ACC112 (cell line): ENCODE measurements at regions not wholly inside any gene's neighbourhood (a gene's known extent, or its start where the extent isn't known, plus 50 kb on each side); places are given as distances from the start of the nearest gene placed in this dataset.
A peak's percentile ranks its signal among the peaks of the same experiment; 100 is the strongest.

Experiments used
- H2AFZ ChIP-seq: fragments of 200-600 bp; sonication (generic); one replicate; pipeline ENCODE4 v1.6.0; 2017; ENCODE audit warnings: antibody characterized with exemption, low read length; ENCODE audit not compliant: unreplicated experiment
- H3K27ac ChIP-seq: fragments of 200-600 bp; sonication (generic); 2 replicates; pipeline ENCODE4 v1.5.1; 2014; ENCODE audit warnings: low read depth, mild to moderate bottlenecking, antibody characterized with exemption, low read length, moderate library complexity
- H3K27me3 ChIP-seq: fragments of 200-600 bp; sonication (generic); 2 replicates; pipeline ENCODE4 v1.6.1; 2014; ENCODE audit warnings: mild to moderate bottlenecking, antibody characterized with exemption, low read length, moderate library complexity, mixed read lengths; ENCODE audit not compliant: insufficient read depth
- H3K36me3 ChIP-seq: fragments of 200-600 bp; sonication (generic); 2 replicates; pipeline ENCODE4 v1.6.1; 2016; ENCODE audit warnings: mild to moderate bottlenecking, antibody characterized with exemption, low read length, moderate library complexity, mixed read lengths; ENCODE audit not compliant: insufficient read depth
- H3K4me1 ChIP-seq: fragments of 200-600 bp; sonication (generic); one replicate; pipeline ENCODE4 v1.6.1; 2016; ENCODE audit warnings: low read length, mixed read lengths; ENCODE audit not compliant: insufficient read depth, unreplicated experiment, control insufficient read depth
- H3K4me3 ChIP-seq: fragments of 200-600 bp; sonication (generic); 2 replicates; pipeline ENCODE4 v1.5.1; 2014; ENCODE audit warnings: mild to moderate bottlenecking, low read depth, low read length
- H3K79me2 ChIP-seq: fragments of 200-600 bp; sonication (generic); one replicate; pipeline ENCODE4 v1.6.0; 2016; ENCODE audit warnings: low read length; ENCODE audit not compliant: control insufficient read depth, unreplicated experiment, insufficient read depth

DNA sequence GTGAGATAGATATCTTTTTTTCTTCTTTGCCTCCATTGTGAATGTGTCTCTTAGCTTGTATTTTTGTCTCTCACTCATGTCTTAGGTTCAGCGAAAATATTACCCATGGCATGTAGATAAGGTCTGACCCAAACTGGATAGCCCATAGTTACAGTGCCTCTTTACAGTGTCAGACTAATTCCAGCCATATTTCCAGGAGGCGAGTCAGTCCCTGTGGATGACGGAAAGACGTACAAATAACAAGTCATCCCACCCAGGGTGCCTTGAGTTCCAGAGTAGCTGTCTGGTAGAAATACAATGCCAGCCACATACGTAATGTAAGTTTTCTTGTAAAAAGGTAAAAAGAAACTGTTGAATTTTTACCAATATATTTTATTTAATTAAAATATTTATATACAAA is 157.3 kb downstream of the ZNF281 start:
- Histone ChIP-seq H3K4me1 (no peaks in the 10 kb centered on the region), H2AFZ (no peak overlapping the region), H3K79me2 (no peaks in the 10 kb centered on the region), H3K4me3 (no peak overlapping the region), H3K27me3 (no peaks in the 10 kb centered on the region), H3K27ac (no peak overlapping the region), H3K36me3 (no peaks in the 10 kb centered on the region)

DNA sequence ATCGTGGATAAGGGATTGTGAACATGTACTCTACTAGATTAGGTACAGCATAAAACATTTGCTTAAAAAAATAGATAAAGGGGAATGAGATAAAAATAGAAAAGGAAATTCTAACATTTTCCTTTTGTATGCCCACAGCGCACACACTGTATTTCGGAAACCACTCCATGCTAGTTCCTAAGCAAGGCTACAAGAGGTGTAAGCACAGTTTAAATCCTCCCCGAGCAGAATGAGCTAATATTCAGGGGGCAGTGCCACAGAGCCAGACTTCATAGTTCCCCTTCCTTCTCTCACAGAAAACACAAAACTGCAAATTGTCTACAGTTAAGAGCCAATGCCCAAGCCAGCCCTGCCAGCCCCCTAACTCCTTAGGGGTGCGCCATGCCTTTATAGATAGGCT is 159.4 kb downstream of the ZNF281 start:
- no peak overlapping the region for H3K4me3 ChIP-seq
- H3K27me3 ChIP-seq: no peaks in the 10 kb centered on the region
- H3K4me1 ChIP-seq: peaks cover 2% of the 10 kb centered on the region
- no peaks in the 10 kb centered on the region for H3K79me2 ChIP-seq
- H3K36me3 ChIP-seq: no peaks in the 10 kb centered on the region
- no peak overlapping the region for H3K27ac ChIP-seq
- H2AFZ ChIP-seq: no peak overlapping the region

DNA sequence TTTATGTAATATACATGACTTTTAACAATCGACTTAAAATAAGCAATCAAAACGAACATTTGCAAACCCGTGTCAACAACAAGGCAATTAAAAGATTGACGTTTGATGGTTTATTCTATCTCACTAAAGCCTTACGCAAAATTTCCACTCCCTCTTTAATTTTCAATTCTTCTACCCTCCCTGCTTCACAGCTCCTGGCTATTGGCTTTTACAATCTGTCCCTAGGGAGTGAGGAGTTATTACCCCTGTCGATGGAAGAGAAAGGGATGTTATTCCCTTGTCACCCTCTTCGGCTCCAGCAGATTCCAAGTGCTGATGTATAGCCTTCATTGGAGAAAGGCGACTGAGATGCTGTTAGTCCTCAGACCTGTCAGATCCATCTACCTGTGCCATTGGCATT is 161.3 kb downstream of the ZNF281 start:
- Histone ChIP-seq H3K4me3 (no peak overlapping the region), H3K4me1 (peaks cover 6% of the 10 kb centered on the region), H3K27ac (no peak overlapping the region), H3K36me3 (no peaks in the 10 kb centered on the region), H3K79me2 (no peaks in the 10 kb centered on the region), H2AFZ (no peak overlapping the region), H3K27me3 (no peaks in the 10 kb centered on the region)

GRCh38 chr1:200247518-200247917 is 162.3 kb downstream of the ZNF281 start:
- H3K27me3 ChIP-seq: no peaks in the 10 kb centered on the region
- H3K79me2 ChIP-seq: no peaks in the 10 kb centered on the region
- peaks cover 6% of the 10 kb centered on the region for H3K4me1 ChIP-seq
- no peak overlapping the region for H3K4me3 ChIP-seq
- H3K36me3 ChIP-seq: no peaks in the 10 kb centered on the region
- no peak overlapping the region for H3K27ac ChIP-seq
- H2AFZ ChIP-seq: no peak overlapping the region

GRCh38 chr1:200245473-200245872 is 164.4 kb downstream of the ZNF281 start:
- Histone ChIP-seq H3K4me3 (no peak overlapping the region), H3K27ac (no peak overlapping the region), H2AFZ (peak overlapping the region; percentile 1)

DNA sequence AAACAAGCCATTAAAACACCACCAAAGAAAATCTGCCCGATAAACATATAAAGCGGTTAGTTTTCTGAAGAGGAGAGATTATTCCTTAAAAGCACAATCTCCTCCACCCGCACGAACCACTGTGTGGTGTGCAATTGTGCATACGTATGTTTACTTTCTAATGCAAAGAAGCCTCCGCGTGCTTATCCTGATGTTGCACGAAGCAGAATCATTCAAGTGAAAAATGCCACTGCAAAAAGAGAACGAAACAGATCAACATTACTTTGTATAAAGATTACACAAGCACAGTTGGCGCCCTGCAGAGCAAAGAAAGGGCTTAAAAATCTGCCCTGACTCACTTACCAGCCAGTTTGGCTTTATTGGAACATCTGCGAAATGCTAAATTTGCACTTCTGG is 166.8 kb downstream of the ZNF281 start:
- H2AFZ ChIP-seq: no peak overlapping the region
- H3K4me3 ChIP-seq: no peak overlapping the region
- H3K79me2 ChIP-seq: no peaks in the 10 kb centered on the region
- H3K4me1 ChIP-seq: peaks cover 6% of the 10 kb centered on the region
- no peaks in the 10 kb centered on the region for H3K36me3 ChIP-seq
- H3K27me3 ChIP-seq: no peaks in the 10 kb centered on the region
- no peak overlapping the region for H3K27ac ChIP-seq

More at GRCh38 chr1:200245473-200245872, 164.4 kb downstream of the ZNF281 start:
- no peaks in the 10 kb centered on the region for H3K79me2 ChIP-seq
- H3K36me3 ChIP-seq: no peaks in the 10 kb centered on the region
- no peaks in the 10 kb centered on the region for H3K27me3 ChIP-seq
- peaks cover 6% of the 10 kb centered on the region for H3K4me1 ChIP-seq

DNA sequence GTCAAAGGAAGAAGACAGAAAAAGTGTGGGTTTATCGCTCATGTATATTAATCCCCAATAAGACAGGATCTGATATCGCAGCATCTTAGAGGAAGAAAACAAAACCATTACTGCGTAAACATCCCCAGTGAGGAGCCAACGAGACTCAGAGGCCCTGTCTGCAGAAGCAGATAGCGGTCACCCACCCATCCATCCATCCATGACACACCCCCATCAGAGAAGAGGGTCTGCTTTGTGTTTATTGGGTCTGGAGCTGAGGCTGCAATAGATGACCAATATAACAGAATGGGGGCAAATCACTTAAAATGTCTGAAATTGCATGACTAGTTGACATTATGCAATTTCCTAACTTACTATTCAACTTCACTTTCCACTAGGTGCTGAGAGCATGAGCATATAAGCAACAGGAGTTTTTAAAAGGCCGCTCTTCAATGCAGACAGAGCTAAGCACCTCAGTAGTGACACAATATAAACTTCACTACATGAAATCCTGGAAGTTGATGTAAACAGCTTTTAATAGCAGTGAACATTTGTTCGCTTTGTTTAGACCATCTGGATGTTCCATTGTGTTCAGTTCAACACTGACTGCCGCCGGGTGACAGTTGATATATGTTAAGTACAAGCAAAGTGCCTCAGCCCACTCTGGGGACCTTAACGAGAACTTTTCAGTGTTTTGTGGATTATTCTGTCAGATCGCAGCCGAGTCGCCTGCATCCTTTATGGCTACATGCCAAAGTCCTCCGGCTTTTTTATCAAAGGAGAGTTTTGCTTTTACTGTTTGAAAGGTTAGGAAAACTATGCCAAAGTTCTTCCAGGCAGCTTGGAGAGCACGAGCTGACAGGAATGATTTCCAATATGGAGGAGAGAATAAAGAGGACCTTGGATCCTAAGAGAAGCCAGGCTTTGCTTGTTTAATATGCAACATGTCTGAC is 167.5 kb downstream of the ZNF281 start:
- H3K36me3 ChIP-seq: no peaks in the 10 kb centered on the region
- peak overlapping the region; percentile 29 for H2AFZ ChIP-seq
- H3K4me3 ChIP-seq: no peak overlapping the region
- no peaks in the 10 kb centered on the region for H3K79me2 ChIP-seq
- peaks cover 6% of the 10 kb centered on the region for H3K4me1 ChIP-seq
- no peaks in the 10 kb centered on the region for H3K27me3 ChIP-seq
- H3K27ac ChIP-seq: no peak overlapping the region

DNA sequence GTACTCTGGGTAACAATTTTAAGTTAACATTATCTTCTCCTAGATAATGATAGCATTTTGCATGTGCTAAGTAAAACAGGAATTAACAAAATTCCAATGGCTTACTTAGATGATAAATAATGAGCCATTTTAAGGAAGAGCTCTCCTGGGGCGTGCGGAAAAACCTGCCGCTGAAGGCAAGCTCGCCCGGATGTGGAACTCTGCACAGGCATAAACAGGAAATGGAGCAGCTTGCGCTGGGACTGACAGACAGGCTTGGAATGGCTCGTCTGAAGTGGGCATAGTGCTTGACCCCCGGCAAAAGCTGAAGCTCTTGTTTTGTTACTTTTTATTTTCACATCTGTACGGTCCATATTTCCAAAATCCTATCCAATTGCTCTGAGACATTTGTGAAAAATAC is 169.2 kb downstream of the ZNF281 start:
- Histone ChIP-seq H3K36me3 (no peaks in the 10 kb centered on the region), H3K79me2 (no peaks in the 10 kb centered on the region), H3K27me3 (no peaks in the 10 kb centered on the region), H2AFZ (no peak overlapping the region), H3K27ac (no peak overlapping the region), H3K4me3 (no peak overlapping the region), H3K4me1 (peaks cover 6% of the 10 kb centered on the region)

GRCh38 chr1:200238311-200238710 is 171.5 kb downstream of the ZNF281 start:
- Histone ChIP-seq H3K79me2 (no peaks in the 10 kb centered on the region), H3K4me3 (no peak overlapping the region), H2AFZ (no peak overlapping the region), H3K27ac (no peak overlapping the region), H3K4me1 (peaks cover 3% of the 10 kb centered on the region), H3K36me3 (no peaks in the 10 kb centered on the region), H3K27me3 (no peaks in the 10 kb centered on the region)

DNA sequence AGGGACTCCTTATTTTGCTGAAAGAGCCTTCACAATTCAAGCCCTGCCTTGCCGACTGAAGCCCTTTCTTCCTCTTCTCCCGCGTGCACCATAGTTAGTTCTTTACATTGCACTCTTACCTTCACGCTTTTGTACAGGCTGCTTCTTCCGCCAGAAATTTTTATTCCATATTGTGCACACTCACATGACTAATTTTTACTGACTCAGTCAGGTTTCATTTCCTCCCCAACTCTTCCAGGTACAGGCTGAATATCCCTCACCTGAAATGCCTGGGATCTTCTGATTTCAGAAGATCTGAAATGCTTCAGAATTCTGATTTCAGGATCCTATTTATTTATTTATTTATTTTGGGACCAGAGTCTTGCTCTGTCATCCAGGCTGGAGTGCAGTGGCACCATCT is 172.8 kb downstream of the ZNF281 start:
- H3K4me3 ChIP-seq: no peak overlapping the region
- H2AFZ ChIP-seq: no peak overlapping the region

GRCh38 chr1:200234938-200235337 is 174.9 kb downstream of the ZNF281 start:
- Histone ChIP-seq H3K4me1 (peaks cover 8% of the 10 kb centered on the region), H3K27ac (no peak overlapping the region), H3K79me2 (no peaks in the 10 kb centered on the region), H2AFZ (no peak overlapping the region), H3K27me3 (no peaks in the 10 kb centered on the region), H3K36me3 (no peaks in the 10 kb centered on the region), H3K4me3 (no peak overlapping the region)

More for the DNA sequence above, 172.8 kb downstream of the ZNF281 start:
- H3K27ac ChIP-seq: no peak overlapping the region
- H3K27me3 ChIP-seq: no peaks in the 10 kb centered on the region
- no peaks in the 10 kb centered on the region for H3K36me3 ChIP-seq
- peaks cover 4% of the 10 kb centered on the region for H3K4me1 ChIP-seq
- H3K79me2 ChIP-seq: no peaks in the 10 kb centered on the region
